ENCODE measurements at regions not wholly inside any gene's neighbourhood (a gene's known extent, or its start where the extent isn't known, plus 50 kb on each side); places are given as distances from the start of the nearest gene placed in this dataset.

- DNase-seq, result no peak
These were observed 576.8 kb downstream of the SOX6 start for GRCh38 chr11:15779518-15779917.

DNA sequence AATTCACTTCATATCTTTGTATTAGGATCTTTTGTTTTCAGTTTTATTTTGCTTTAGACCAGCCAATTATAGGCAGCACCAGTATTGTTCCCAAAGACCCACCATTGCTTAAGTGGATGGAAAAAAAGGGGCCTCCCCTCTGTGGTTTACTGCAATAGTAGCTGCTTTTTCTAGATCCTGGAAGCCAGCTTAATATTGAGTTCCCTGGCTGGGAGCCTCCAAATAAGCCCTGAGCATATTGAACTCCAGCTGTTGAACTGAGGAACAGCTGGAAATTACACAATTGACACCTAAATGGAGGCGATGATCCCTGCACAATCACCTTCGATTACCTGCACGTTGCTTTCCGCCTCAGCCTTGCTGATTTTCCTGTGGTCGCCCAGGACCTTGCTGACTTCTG lies 576.0 kb downstream of the SOX6 start:
- DNase-seq, result no peak

DNA sequence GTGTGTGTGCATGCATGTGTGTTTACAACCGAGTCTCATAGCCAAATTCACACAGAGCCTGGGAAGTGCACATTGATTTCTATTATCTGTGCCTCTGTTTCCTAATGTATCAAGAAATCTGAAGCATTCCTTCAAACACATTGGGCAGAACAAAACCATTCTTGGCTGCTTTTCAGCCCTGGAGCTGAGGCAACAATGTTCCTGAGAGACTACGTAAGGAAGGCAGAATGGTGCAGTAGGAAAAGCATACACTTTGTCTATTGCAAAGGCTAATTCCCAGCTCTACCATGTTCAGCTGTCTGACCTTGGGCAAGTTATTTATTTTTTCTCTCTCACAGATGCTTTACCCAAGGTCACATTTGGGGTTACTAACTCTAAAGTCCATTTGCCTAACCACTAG lies 575.5 kb downstream of the SOX6 start:
- DNase-seq, result no peak

- DNase-seq, result no peak
These were observed 572.7 kb downstream of the SOX6 start for GRCh38 chr11:15783619-15784018.

DNA sequence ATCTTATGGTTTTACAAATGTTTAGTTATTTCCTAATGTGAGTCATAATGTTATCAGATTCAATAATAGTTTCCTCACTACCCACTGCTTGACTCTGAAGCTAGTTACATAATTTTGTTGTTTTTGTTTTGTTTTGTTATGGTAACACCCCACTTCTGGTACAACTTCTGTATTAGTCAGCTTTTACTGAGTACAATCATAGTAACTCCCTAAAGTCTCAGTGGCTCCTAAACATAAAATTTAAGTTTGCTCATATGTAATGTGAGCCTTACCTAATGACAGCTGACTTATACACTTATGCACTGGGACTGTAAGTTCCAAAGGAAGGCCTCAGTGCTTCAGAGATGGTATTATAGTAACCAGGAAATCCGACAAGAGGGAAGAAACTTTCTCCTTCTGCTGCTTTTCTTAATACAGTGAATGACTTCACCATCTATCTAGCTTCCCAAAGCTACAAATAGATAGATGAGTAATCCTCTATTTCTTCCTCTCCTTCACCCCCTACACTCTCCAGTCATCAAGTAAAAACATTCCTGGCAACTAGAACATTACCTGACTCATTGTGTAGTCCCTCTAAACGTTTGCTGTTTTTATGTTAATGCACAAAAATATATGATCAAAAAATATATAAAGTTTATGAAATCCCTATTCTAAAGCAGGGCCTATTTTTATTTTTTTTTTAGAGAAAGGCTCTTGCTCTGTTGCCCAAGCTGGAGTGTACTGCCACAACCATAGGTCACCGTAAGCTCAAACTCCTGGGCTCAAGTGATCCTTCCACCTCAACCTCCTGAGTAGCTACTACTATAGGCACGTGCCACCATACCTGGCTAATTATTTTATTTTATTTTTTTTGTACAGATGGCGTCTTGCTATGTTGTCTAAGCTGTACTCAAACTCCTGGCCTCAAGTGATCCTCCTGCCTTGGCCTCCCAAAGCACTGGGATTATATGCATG lies 563.0 kb downstream of the SOX6 start:
- DNase-seq, result no peak

- DNase-seq, result no peak
These were observed 561.8 kb downstream of the SOX6 start for GRCh38 chr11:15794361-15795150.

DNA sequence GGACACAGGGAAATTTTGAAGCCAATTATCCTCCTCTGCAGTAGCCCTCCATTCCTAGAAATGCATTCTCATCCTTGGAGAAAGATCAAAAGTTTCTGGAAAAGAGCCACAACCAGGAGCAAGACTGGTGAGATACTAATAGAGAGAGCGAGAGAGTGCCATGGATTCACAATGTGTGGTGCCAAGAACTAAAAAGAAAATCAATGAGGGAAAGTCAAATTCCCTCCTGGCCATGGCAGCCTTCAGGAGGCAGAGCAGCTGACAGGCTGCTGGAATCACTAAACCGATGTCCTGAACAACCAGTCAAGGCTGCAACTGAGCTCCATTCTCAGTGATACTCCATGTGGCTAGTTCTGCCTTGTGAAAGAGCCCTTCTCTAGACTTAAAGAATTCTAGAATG lies 561.0 kb downstream of the SOX6 start:
- DNase-seq, result no peak

- peak; percentile 51 to 73 for DNase-seq
These were observed 556.1 kb downstream of the SOX6 start for GRCh38 chr11:15800111-15800800.

DNA sequence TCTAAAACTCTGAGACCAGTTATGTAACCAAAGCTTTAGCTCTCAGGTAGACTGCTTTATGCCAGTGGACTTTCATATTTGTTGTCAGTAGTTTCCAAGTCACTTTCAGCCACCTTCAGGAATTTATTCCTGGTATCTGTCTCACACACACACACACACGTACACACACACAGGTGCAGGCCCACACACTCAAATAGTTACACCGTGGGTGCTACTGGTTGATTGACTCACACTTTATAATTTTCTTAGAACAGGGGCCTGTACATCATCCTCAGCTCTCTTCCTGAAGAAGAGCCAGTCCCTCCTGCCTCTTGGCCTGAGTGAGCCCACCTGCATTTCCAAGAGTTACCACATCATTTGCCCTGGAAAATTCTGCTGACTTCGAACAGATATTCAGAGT lies 555.2 kb downstream of the SOX6 start:
- DNase-seq, result no peak

GRCh38 chr11:15801616-15802015 lies 554.7 kb downstream of the SOX6 start:
- no peak for DNase-seq

DNA sequence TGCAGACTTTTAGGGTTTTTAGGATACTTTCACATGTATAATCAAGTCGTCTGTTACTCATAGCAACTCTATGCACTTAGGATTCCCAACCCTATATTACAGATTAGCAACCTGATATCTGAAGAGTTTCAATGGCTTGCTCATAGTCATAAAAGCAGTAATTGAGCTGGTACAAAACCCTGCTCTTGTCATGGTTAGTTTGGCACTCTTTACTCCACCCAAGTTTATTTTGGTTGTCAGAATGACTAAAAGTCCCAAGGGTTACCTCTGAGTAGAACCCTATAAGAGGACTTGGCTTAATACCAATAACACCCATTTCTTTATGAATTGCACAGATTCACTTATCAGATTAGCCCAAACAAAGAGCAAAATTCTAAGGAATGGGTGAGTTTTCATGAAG lies 550.6 kb downstream of the SOX6 start:
- no peak for DNase-seq

DNA sequence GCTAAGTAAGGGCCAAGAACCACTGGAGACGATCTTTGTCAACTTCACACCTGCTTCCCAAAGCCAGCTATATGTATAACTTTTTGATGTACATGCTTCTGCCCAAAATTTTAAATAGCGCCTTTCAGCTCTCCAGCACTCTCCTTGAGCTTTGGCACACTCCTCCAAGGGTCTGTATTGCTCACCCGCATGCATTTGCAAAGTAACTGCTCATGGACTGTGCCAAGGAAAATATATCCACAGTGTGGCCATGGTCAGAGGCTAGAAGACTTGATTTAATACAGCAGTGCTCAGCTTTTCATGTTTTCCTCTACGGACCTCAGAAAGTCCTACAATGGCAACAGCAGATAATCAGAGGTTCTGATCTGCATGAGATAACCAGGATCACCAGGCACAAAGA lies 550.1 kb downstream of the SOX6 start:
- no peak for DNase-seq

- DNase-seq, result no peak
These were observed 548.5 kb downstream of the SOX6 start for GRCh38 chr11:15807827-15808226.

- DNase-seq, result no peak
These were observed 546.3 kb downstream of the SOX6 start for GRCh38 chr11:15810082-15810481.

DNA sequence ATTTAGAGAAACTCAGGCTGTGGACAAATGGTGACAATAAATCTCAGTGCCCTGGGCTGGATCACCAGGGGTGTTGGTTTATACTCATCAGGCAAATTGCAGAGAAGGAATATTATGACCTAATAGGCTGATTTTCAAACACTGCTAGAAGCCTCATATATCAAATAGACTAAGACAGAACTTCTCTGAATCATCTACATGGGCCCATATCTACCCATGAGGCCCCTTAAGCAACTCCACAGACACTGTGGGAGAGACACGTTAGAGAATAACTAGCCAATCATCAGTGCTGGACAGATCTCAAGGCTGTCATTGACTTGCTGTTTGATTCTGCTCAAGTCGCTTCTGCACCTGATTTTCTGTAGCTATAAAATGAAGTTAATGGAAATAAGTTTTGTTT lies 545.8 kb downstream of the SOX6 start:
- DNase-seq, result no peak

- no peak for DNase-seq
These were observed 540.8 kb downstream of the SOX6 start for GRCh38 chr11:15815246-15816195.

DNA sequence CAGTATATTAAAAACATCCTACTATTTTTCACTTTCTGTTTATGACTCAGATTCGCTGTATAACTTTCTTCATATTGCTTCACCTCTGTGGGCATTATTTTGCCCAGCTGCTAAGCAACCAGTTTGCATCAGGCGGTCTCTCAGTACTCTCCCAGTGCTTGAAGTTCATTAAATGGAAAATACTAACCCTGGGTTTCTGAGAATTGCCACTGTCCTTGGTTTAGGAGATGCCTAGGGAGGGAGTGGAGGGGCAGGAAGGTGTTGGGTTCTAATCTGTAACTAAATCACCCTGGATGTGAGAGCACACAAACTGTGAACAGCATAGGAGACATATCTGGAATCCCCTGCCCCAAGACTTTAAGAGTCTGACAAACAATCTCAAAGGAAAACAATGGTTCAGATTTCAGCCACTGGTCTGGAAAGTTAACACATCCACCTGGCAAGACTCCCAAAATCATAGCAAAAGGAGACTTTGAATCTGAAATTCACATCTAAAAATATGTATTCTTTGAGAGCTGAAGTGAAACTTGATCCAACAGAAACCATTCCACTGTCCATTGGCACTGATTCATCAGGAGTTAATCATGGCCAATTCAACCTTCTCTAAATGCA lies 540.0 kb downstream of the SOX6 start:
- no peak for DNase-seq

DNA sequence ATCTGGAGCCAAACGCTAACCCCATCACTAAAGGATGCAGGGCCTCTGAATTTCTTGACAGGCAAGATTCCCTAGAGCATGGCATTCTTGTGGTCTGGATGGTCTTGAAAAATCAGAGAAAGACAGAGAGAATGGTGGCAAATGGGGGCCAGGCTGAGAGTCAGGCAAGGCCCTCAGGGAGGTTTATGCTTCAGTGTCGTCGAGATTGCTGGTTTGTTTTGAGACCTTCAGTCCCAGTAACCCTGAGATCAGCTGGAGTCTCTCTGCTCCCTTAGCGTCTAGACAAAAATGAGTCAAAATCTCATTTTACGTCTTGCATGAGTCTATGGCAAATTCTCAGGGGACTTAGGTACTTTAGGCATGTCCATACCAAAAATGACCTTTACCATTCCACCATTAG lies 539.3 kb downstream of the SOX6 start:
- DNase-seq, result no peak

DNA sequence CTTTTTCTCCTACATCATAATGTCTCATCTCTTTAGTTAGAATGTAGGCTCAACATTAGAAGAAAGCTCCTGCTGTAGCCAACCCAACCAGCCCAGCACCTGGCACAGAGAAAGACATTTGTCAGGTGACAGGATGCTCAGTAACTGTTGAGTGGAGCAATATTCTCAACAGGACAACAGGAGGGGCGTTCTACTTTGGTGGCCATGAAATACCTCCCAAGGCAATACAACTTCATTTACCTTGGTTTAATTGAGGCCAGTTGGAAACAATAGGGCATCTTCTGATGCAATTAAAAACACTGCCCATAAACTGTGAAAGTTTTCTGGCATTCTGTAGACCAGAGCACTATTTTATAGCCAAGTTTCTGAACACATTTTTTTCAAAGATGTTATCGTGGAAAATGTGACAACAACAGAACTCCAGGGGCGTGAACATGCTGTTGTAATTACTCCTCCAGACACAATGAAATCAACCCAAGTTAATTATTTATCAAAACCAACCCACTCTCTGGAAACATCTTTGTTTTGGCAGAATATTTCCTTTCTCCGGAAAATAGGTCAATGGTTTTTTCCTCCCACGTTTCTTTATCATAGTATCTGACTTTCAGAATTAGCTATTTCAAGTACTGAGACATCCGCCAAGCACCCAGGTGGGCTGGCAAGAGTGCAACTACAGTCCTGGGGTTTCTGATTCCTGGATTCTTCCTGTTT lies 538.1 kb downstream of the SOX6 start:
- no peak for DNase-seq

GRCh38 chr11:15819679-15820286 lies 536.6 kb downstream of the SOX6 start:
- no peak for DNase-seq

DNA sequence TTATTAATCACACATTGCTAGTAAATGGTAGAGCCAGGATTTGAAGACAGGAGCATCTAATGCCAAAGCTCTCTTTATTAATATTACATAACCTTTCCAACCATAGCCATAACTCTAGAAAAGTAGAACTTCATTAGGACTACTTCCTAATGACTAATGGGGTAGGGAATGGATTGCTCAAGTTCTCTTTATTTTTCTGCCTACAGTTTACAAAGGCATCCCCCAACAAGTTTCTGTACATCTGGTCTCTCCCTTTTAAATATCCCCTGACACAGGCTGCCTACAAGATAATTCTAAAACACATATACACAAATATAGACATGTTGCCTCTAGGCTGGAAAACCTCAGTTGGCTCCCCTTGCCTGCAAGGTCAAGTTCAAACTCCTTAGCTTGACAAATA lies 534.9 kb downstream of the SOX6 start:
- no peak for DNase-seq

Measured in bone marrow (tissue), 2 donors.